ENCODE measurements at regions not wholly inside any gene's neighbourhood (a gene's known extent, or its start where the extent isn't known, plus 50 kb on each side); places are given as distances from the start of the nearest gene placed in this dataset.

- H3K9me3 ChIP-seq (ENCODE audit: control insufficient read depth in 2 of 3, insufficient read depth in 1 of 3, low read length in 3 of 3): no peaks in the 10 kb centered on the region
Observed at GRCh38 chr6:169339731-169340309, 86.2 kb upstream of the THBS2 start.

GRCh38 chr6:169339025-169339424 lies 85.4 kb upstream of the THBS2 start:
- intact Hi-C loops (cut with DNase I): no loop called here
- DNase-seq (no peak), FAIRE-seq (no peak)
- Histone ChIP-seq H3K4me1 (ENCODE audit: control insufficient read depth in 2 of 3, insufficient read depth in 2 of 3, low read depth in 1 of 3, low read length in 3 of 3) (no peaks in the 10 kb centered on the region), H3K36me3 (ENCODE audit: control insufficient read depth in 2 of 3, insufficient read depth in 3 of 3, low read length in 3 of 3) (no peaks in the 10 kb centered on the region), H3K9ac (ENCODE audit: low read length in 3 of 3) (no peak overlapping the region), H3K27me3 (ENCODE audit: control insufficient read depth, insufficient read depth, low read length) (no peaks in the 10 kb centered on the region), H3K27ac (ENCODE audit: low read depth in 2 of 2, low read length in 2 of 2) (no peak overlapping the region), H3K9me3 (ENCODE audit: control insufficient read depth in 2 of 3, insufficient read depth in 1 of 3, low read length in 3 of 3) (no peaks in the 10 kb centered on the region), H3K4me3 (ENCODE audit: low read length in 3 of 3) (no peak overlapping the region)
- TF ChIP-seq CTCF (IDR thresholded peaks at IDR 0.05; ENCODE audit: borderline replicate concordance, extremely low read depth, insufficient read depth): no peak

More at GRCh38 chr6:169339731-169340309, 86.2 kb upstream of the THBS2 start:
- DNase-seq (no peak), FAIRE-seq (no peak)
- Histone ChIP-seq H3K27ac (ENCODE audit: low read depth in 2 of 2, low read length in 2 of 2) (no peak overlapping the region), H3K27me3 (ENCODE audit: control insufficient read depth, insufficient read depth, low read length) (no peaks in the 10 kb centered on the region), H3K9ac (ENCODE audit: low read length in 3 of 3) (no peak overlapping the region), H3K36me3 (ENCODE audit: control insufficient read depth in 2 of 3, insufficient read depth in 3 of 3, low read length in 3 of 3) (no peaks in the 10 kb centered on the region), H3K4me3 (ENCODE audit: low read length in 3 of 3) (no peak overlapping the region), H3K4me1 (ENCODE audit: control insufficient read depth in 2 of 3, insufficient read depth in 2 of 3, low read depth in 1 of 3, low read length in 3 of 3) (no peaks in the 10 kb centered on the region)
- intact Hi-C loops (cut with DNase I): no loop called here
- no peak for TF ChIP-seq CTCF (IDR thresholded peaks at IDR 0.05; ENCODE audit: borderline replicate concordance, extremely low read depth, insufficient read depth)

- Histone ChIP-seq H3K4me3 (ENCODE audit: low read length in 3 of 3) (no peak overlapping the region), H3K27ac (ENCODE audit: low read depth in 2 of 2, low read length in 2 of 2) (no peak overlapping the region), H3K4me1 (ENCODE audit: control insufficient read depth in 2 of 3, insufficient read depth in 2 of 3, low read depth in 1 of 3, low read length in 3 of 3) (no peaks in the 10 kb centered on the region), H3K27me3 (ENCODE audit: control insufficient read depth, insufficient read depth, low read length) (no peaks in the 10 kb centered on the region), H3K9me3 (ENCODE audit: control insufficient read depth in 2 of 3, insufficient read depth in 1 of 3, low read length in 3 of 3) (no peaks in the 10 kb centered on the region), H3K36me3 (ENCODE audit: control insufficient read depth in 2 of 3, insufficient read depth in 3 of 3, low read length in 3 of 3) (no peaks in the 10 kb centered on the region), H3K9ac (ENCODE audit: low read length in 3 of 3) (no peak overlapping the region)
- FAIRE-seq: no peak
- DNase-seq: no peak
- intact Hi-C loops (cut with DNase I): no loop called here
- no peak for TF ChIP-seq CTCF (IDR thresholded peaks at IDR 0.05; ENCODE audit: borderline replicate concordance, extremely low read depth, insufficient read depth)
Observed at GRCh38 chr6:169337886-169338445, 84.3 kb upstream of the THBS2 start.

- Histone ChIP-seq H3K4me1 (ENCODE audit: control insufficient read depth in 2 of 3, insufficient read depth in 2 of 3, low read depth in 1 of 3, low read length in 3 of 3) (no peaks in the 10 kb centered on the region), H3K9ac (ENCODE audit: low read length in 3 of 3) (no peak overlapping the region), H3K27me3 (ENCODE audit: control insufficient read depth, insufficient read depth, low read length) (no peaks in the 10 kb centered on the region), H3K9me3 (ENCODE audit: control insufficient read depth in 2 of 3, insufficient read depth in 1 of 3, low read length in 3 of 3) (no peaks in the 10 kb centered on the region), H3K4me3 (ENCODE audit: low read length in 3 of 3) (no peak overlapping the region), H3K27ac (ENCODE audit: low read depth in 2 of 2, low read length in 2 of 2) (no peak overlapping the region), H3K36me3 (ENCODE audit: control insufficient read depth in 2 of 3, insufficient read depth in 3 of 3, low read length in 3 of 3) (no peaks in the 10 kb centered on the region)
- no peak for FAIRE-seq
- no peak for TF ChIP-seq CTCF (IDR thresholded peaks at IDR 0.05; ENCODE audit: borderline replicate concordance, extremely low read depth, insufficient read depth)
- DNase-seq: no peak
- intact Hi-C loops (cut with DNase I): no loop called here
Observed at GRCh38 chr6:169335301-169335700, 81.7 kb upstream of the THBS2 start.

Measured in kidney (tissue), 13 donors.